Stimulated activated CD8-positive, alpha-beta memory T cell treated with anti-CD3 and anti-CD28 coated beads, Interleukin-4, amount 100 ng/mL, for 4 hours (primary cell): ENCODE measurements at regions not wholly inside any gene's neighbourhood (a gene's known extent, or its start where the extent isn't known, plus 50 kb on each side); places are given as distances from the start of the nearest gene placed in this dataset.
"Not testable (repeated sequence)": the region's sequence is repeated elsewhere in the genome, so short reads cannot be mapped to it uniquely, and the experiment has no call there.

Experiments used
- DNase-seq, 2 donors: peaks; one replicate each; pipeline ENCODE4 v3.0.0-alpha.2; 2020; ENCODE audit warnings: low read depth in 2 of 2, low spot score in 1 of 2

- not testable (repeated sequence) for DNase-seq
Observed at GRCh38 chr4:189551931-189552670, 388.6 kb upstream of the FRG1 start.

- DNase-seq: not testable (repeated sequence)
Observed at GRCh38 chr4:189560605-189561004, 380.1 kb upstream of the FRG1 start.

GRCh38 chr4:189563751-189564150, 376.9 kb upstream of the FRG1 start:
- not testable (repeated sequence) for DNase-seq

GRCh38 chr4:189566271-189566670, 374.4 kb upstream of the FRG1 start:
- not testable (repeated sequence) for DNase-seq

- not testable (repeated sequence) for DNase-seq
Observed at GRCh38 chr4:189566900-189567299, 373.8 kb upstream of the FRG1 start.

GRCh38 chr4:189579645-189580044, 361.0 kb upstream of the FRG1 start:
- not testable (repeated sequence) for DNase-seq

- not testable (repeated sequence) for DNase-seq
Observed at GRCh38 chr4:189586908-189587632, 353.6 kb upstream of the FRG1 start.

- not testable (repeated sequence) for DNase-seq
Observed at GRCh38 chr4:189589201-189589600, 351.5 kb upstream of the FRG1 start.

- DNase-seq: no peak
Observed at GRCh38 chr4:189592890-189593289, 347.8 kb upstream of the FRG1 start.

- DNase-seq: no peak
Observed at GRCh38 chr4:189597341-189597740, 343.3 kb upstream of the FRG1 start.

GRCh38 chr4:189600264-189600663, 340.4 kb upstream of the FRG1 start:
- DNase-seq: no peak

- DNase-seq: no peak
Observed at GRCh38 chr4:189600718-189601435, 339.8 kb upstream of the FRG1 start.

- DNase-seq: not testable (repeated sequence)
Observed at GRCh38 chr4:189602827-189603226, 337.8 kb upstream of the FRG1 start.

- not testable (repeated sequence) for DNase-seq
Observed at GRCh38 chr4:189610571-189610970, 330.1 kb upstream of the FRG1 start.

GRCh38 chr4:189613207-189613606, 327.5 kb upstream of the FRG1 start:
- DNase-seq: no peak

GRCh38 chr4:189615217-189615663, 325.4 kb upstream of the FRG1 start:
- no peak for DNase-seq

- not testable (repeated sequence) for DNase-seq
Observed at GRCh38 chr4:189617741-189618140, 322.9 kb upstream of the FRG1 start.

GRCh38 chr4:189619441-189620250, 321.0 kb upstream of the FRG1 start:
- DNase-seq: not testable (repeated sequence)

- DNase-seq: not testable (repeated sequence)
Observed at GRCh38 chr4:189622574-189622973, 318.1 kb upstream of the FRG1 start.

- not testable (repeated sequence) for DNase-seq
Observed at GRCh38 chr4:189627041-189627440, 313.6 kb upstream of the FRG1 start.

GRCh38 chr4:189629733-189630132, 310.9 kb upstream of the FRG1 start:
- not testable (repeated sequence) for DNase-seq
